Panc1 (cell line): ENCODE measurements at regions not wholly inside any gene's neighbourhood (a gene's known extent, or its start where the extent isn't known, plus 50 kb on each side); places are given as distances from the start of the nearest gene placed in this dataset.

ENCODE experiments used
- ATAC-seq: fragments of 200-7000 bp; cut with Tn5 transposase; 2 replicates; pipeline ENCODE4 v1.9.1; 2020; ENCODE audit warnings: mild to moderate bottlenecking, moderate library complexity
- BruUV-seq: library from RNA; stranded (reverse); fragments of 400-500 nt; replicated peaks from 2 replicates; lab custom pipeline; 2021; lab: Mats Ljungman, UMichigan
- CTCF ChIA-PET: fragments of 300-600 bp; sonication (Branson Sonifier 250); formaldehyde crosslinking; loops from one replicate; lab custom pipeline; 2022; ENCODE audit warnings: antibody characterized with exemption; lab: Charles Lee
- POLR2A ChIA-PET: fragments of 300-600 bp; sonication (Branson Sonifier 250); formaldehyde crosslinking; loops from one replicate; lab custom pipeline; 2022; ENCODE audit warnings: antibody characterized with exemption; lab: Charles Lee
- DNase-seq: peaks from one replicate; pipeline ENCODE4 v3.0.0-alpha.2; 2010; ENCODE audit warnings: low read depth, low spot score
- H3K27ac ChIP-seq: 2 replicates; pipeline ENCODE4 v1.5.1; 2011; ENCODE audit warnings: mild to moderate bottlenecking, low read length, inconsistent platforms
- H3K27me3 ChIP-seq: fragments of 200-500 bp; sonication (Bioruptor generic); 2 replicates; pipeline ENCODE4 v1.6.0; 2014; ENCODE audit warnings: low read length, inconsistent platforms; ENCODE audit not compliant: control insufficient read depth, insufficient read depth
- H3K36me3 ChIP-seq: fragments of 200-500 bp; sonication (Bioruptor generic); 2 replicates; pipeline ENCODE4 v1.5.1; 2014; ENCODE audit warnings: inconsistent platforms, mild to moderate bottlenecking, low read length, moderate library complexity; ENCODE audit not compliant: control insufficient read depth, insufficient read depth
- H3K4me1 ChIP-seq: 2 replicates; pipeline ENCODE4 v1.5.1; 2011; ENCODE audit warnings: inconsistent platforms, mild to moderate bottlenecking, low read length, moderate library complexity; ENCODE audit not compliant: control insufficient read depth, insufficient read depth
- H3K4me3 ChIP-seq, 2 experiments: 2 replicates each; pipeline ENCODE4 v1.5.1; 2011 to 2012; ENCODE audit warnings: low read depth in 2 of 2, low read length in 2 of 2, mild to moderate bottlenecking in 2 of 2, inconsistent platforms in 1 of 2, moderate library complexity in 1 of 2
- H3K9me3 ChIP-seq: fragments of 200-500 bp; sonication (Bioruptor generic); 2 replicates; pipeline ENCODE4 v1.5.1; 2014; ENCODE audit warnings: low read depth, mild to moderate bottlenecking, inconsistent platforms, low read length, moderate library complexity; ENCODE audit not compliant: control insufficient read depth, insufficient read depth
- POLR2AphosphoS5 ChIP-seq: IDR thresholded peaks from 2 replicates; pipeline ENCODE4 v1.6.1; 2012; ENCODE audit warnings: mild to moderate bottlenecking, low read depth, low read length, moderate library complexity
- SIN3A ChIP-seq: IDR thresholded peaks from 2 replicates; pipeline ENCODE4 v1.6.1; 2012; ENCODE audit warnings: low read depth, mild to moderate bottlenecking, low read length, moderate library complexity, borderline replicate concordance; ENCODE audit not compliant: insufficient read depth
- TCF7L2 ChIP-seq: IDR thresholded peaks from 2 replicates; pipeline ENCODE4 v1.6.1; 2011; ENCODE audit warnings: mild to moderate bottlenecking, low read depth, low read length, inconsistent platforms
- in situ Hi-C: cut with HindIII; loops from 2 replicates; pipeline ENCODE4 v1.10.0; 2016; ENCODE audit warnings: low sequenced_read_pairs, low pct_unique_long_range_greater_than_20kb
- intact Hi-C: fragments of 100-400 bp; cut with micrococcal nuclease; formaldehyde crosslinking; loops from one replicate; pipeline ENCODE4 v1.10.0; 2022; ENCODE audit not compliant: unreplicated experiment
- TF ChIP-seq, protein P1 (sequence below): fragments of 450-650 bp; IDR thresholded peaks from 2 replicates; pipeline ENCODE4 v1.5.1; 2017; ENCODE audit warnings: mild to moderate bottlenecking
- TF ChIP-seq, protein P2 (sequence below), 2 experiments: IDR thresholded peaks; 2 replicates each; pipeline ENCODE4 v1.6.1; 2011 to 2012; ENCODE audit warnings: low read depth in 2 of 2, control low read depth in 1 of 2, low read length in 1 of 2, mild to moderate bottlenecking in 1 of 2, moderate library complexity in 1 of 2; ENCODE audit not compliant: insufficient read depth in 1 of 2

DNA sequence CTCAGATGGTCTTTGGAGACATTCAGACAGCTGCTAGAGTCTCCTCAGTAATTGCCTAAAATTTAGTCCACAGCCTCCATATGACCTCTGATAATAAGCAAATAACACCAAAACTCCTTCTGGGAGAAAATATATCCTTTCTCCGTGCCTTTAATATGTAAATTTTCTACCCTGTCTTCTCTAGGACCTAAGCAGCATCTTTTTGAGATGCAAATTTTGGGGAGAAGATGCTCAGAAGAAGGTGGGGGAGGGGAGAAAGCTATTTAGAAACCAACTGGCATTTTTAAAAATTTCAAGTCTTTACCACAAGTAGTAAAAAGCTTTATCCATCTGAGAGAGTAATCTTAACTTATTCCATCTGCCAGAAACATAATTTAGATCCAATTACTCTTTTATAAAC, 91.8 kb upstream of the KCNK12 start:
- Histone ChIP-seq H3K27ac (no peak overlapping the region), H3K36me3 (no peaks in the 10 kb centered on the region), H3K4me1 (no peaks in the 10 kb centered on the region), H3K4me3 (no peak overlapping the region), H3K9me3 (no peaks in the 10 kb centered on the region), H3K27me3 (no peaks in the 10 kb centered on the region)
- DNase-seq (no peak), ATAC-seq (no peak)
- intact Hi-C loops = no loop called here
- TF ChIP-seq, protein P1, sequence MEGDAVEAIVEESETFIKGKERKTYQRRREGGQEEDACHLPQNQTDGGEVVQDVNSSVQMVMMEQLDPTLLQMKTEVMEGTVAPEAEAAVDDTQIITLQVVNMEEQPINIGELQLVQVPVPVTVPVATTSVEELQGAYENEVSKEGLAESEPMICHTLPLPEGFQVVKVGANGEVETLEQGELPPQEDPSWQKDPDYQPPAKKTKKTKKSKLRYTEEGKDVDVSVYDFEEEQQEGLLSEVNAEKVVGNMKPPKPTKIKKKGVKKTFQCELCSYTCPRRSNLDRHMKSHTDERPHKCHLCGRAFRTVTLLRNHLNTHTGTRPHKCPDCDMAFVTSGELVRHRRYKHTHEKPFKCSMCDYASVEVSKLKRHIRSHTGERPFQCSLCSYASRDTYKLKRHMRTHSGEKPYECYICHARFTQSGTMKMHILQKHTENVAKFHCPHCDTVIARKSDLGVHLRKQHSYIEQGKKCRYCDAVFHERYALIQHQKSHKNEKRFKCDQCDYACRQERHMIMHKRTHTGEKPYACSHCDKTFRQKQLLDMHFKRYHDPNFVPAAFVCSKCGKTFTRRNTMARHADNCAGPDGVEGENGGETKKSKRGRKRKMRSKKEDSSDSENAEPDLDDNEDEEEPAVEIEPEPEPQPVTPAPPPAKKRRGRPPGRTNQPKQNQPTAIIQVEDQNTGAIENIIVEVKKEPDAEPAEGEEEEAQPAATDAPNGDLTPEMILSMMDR = no peak
- TF ChIP-seq POLR2AphosphoS5 (no peak), SIN3A (no peak), TCF7L2 (no peak)
- TF ChIP-seq, protein P2, sequence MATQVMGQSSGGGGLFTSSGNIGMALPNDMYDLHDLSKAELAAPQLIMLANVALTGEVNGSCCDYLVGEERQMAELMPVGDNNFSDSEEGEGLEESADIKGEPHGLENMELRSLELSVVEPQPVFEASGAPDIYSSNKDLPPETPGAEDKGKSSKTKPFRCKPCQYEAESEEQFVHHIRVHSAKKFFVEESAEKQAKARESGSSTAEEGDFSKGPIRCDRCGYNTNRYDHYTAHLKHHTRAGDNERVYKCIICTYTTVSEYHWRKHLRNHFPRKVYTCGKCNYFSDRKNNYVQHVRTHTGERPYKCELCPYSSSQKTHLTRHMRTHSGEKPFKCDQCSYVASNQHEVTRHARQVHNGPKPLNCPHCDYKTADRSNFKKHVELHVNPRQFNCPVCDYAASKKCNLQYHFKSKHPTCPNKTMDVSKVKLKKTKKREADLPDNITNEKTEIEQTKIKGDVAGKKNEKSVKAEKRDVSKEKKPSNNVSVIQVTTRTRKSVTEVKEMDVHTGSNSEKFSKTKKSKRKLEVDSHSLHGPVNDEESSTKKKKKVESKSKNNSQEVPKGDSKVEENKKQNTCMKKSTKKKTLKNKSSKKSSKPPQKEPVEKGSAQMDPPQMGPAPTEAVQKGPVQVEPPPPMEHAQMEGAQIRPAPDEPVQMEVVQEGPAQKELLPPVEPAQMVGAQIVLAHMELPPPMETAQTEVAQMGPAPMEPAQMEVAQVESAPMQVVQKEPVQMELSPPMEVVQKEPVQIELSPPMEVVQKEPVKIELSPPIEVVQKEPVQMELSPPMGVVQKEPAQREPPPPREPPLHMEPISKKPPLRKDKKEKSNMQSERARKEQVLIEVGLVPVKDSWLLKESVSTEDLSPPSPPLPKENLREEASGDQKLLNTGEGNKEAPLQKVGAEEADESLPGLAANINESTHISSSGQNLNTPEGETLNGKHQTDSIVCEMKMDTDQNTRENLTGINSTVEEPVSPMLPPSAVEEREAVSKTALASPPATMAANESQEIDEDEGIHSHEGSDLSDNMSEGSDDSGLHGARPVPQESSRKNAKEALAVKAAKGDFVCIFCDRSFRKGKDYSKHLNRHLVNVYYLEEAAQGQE (IDR thresholded peaks at IDR 0.05; ENCODE audit: insufficient read depth in 1 of 2, low read depth in 2 of 2, low read length in 1 of 2) = no peak
- CTCF ChIA-PET = no interaction called here
- BruUV-seq = no TSS peak
- in situ Hi-C loops = no loop called here
- POLR2A ChIA-PET = no interaction called here

DNA sequence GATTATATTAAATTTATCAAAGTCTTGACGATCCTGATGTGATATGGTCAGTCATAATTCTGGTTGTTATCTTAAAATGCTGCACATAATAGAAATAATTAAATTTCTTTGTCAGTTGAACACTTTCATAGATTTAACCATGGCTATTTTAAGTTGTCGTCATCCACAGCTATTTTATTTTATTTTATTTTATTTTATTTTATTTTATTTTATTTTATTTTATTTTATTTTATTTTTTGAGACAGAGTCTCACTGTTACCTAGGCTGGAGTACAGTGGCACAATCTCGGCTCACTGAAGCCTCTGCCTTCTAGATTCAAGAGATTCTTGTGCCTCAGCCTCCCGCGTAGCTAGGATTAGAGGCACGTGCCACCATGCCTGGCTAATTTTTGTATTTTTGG, 90.5 kb upstream of the KCNK12 start:
- no TSS peak for BruUV-seq
- POLR2A ChIA-PET = no interaction called here
- in situ Hi-C loops = no loop called here
- Histone ChIP-seq H3K4me3 (no peak overlapping the region), H3K27ac (no peak overlapping the region), H3K9me3 (no peaks in the 10 kb centered on the region), H3K27me3 (no peaks in the 10 kb centered on the region), H3K4me1 (no peaks in the 10 kb centered on the region), H3K36me3 (no peaks in the 10 kb centered on the region)
- no peak for ATAC-seq
- CTCF ChIA-PET = no interaction called here
- TF ChIP-seq SIN3A (no peak), POLR2AphosphoS5 (no peak), TCF7L2 (no peak)
- TF ChIP-seq, protein P1 = no peak
- TF ChIP-seq, protein P2 (IDR thresholded peaks at IDR 0.05; ENCODE audit: insufficient read depth in 1 of 2, low read depth in 2 of 2, low read length in 1 of 2) = no peak
- DNase-seq = no peak
- intact Hi-C loops = no loop called here
